Cardiac muscle cell (in vitro differentiated cells and primary cell): ENCODE measurements at regions not wholly inside any gene's neighbourhood (a gene's known extent, or its start where the extent isn't known, plus 50 kb on each side); places are given as distances from the start of the nearest gene placed in this dataset.
A peak's percentile ranks its signal among the peaks of the same experiment; 100 is the strongest.

Experiments used
- DNase-seq, 2 donors: peaks; one replicate each; pipeline versions ENCODE4 v3.0.0 to v3.0.0-alpha.2; 2010 to 2017; ENCODE audit warnings: low read depth in 1 of 2, low spot score in 1 of 2
- H3K27ac ChIP-seq: fragments of 200-600 bp; sonication (generic); 2 replicates; pipeline ENCODE4 v1.5.1; 2016
- H3K27me3 ChIP-seq: fragments of 200-600 bp; sonication (generic); 2 replicates; pipeline ENCODE4 v1.6.0; 2016; ENCODE audit warnings: control low read depth
- H3K36me3 ChIP-seq: fragments of 200-600 bp; sonication (generic); 2 replicates; pipeline ENCODE4 v1.5.1; 2016; ENCODE audit warnings: control low read depth
- H3K4me1 ChIP-seq: fragments of 200-600 bp; sonication (generic); 2 replicates; pipeline ENCODE4 v1.8.1; 2017; ENCODE audit warnings: low read depth, mild to moderate bottlenecking, mixed run types
- H3K4me3 ChIP-seq: fragments of 200-600 bp; sonication (generic); 2 replicates; pipeline ENCODE4 v1.5.1; 2016; ENCODE audit warnings: mild to moderate bottlenecking
- H3K9me3 ChIP-seq: fragments of 200-600 bp; sonication (generic); 2 replicates; pipeline ENCODE4 v1.5.1; 2017; ENCODE audit warnings: low read depth, mild to moderate bottlenecking, control low read depth
- CTCF ChIP-seq: IDR thresholded peaks from 2 replicates; pipeline ENCODE4 v1.5.1; 2012; ENCODE audit warnings: low read depth, mild to moderate bottlenecking, low read length

- Histone ChIP-seq H3K4me3 (no peak overlapping the region), H3K27ac (no peak overlapping the region), H3K36me3 (no peaks in the 10 kb centered on the region), H3K4me1 (peaks cover 28% of the 10 kb centered on the region), H3K9me3 (no peaks in the 10 kb centered on the region), H3K27me3 (no peaks in the 10 kb centered on the region)
- no peak for TF ChIP-seq CTCF
- DNase-seq = peak in 1 of 2 donors; percentile 9
Observed at GRCh38 chr4:14452001-14452400, 550.3 kb upstream of the CPEB2 start.

- Histone ChIP-seq H3K9me3 (no peaks in the 10 kb centered on the region), H3K27ac (no peak overlapping the region), H3K4me3 (no peak overlapping the region), H3K4me1 (peaks cover 28% of the 10 kb centered on the region), H3K27me3 (no peaks in the 10 kb centered on the region), H3K36me3 (no peaks in the 10 kb centered on the region)
- DNase-seq = no peak
- no peak for TF ChIP-seq CTCF
Observed at GRCh38 chr4:14452764-14453163, 549.5 kb upstream of the CPEB2 start.

- no peak for DNase-seq
- no peak for TF ChIP-seq CTCF
- H3K4me1 ChIP-seq = peaks cover 10% of the 10 kb centered on the region
- H3K27me3 ChIP-seq = no peaks in the 10 kb centered on the region
- no peaks in the 10 kb centered on the region for H3K36me3 ChIP-seq
- no peak overlapping the region for H3K4me3 ChIP-seq
- H3K9me3 ChIP-seq = no peaks in the 10 kb centered on the region
- H3K27ac ChIP-seq = no peak overlapping the region
Observed at GRCh38 chr4:14458463-14458862, 543.8 kb upstream of the CPEB2 start.

GRCh38 chr4:14465057-14465456 is 537.2 kb upstream of the CPEB2 start:
- Histone ChIP-seq H3K36me3 (no peaks in the 10 kb centered on the region), H3K4me1 (no peaks in the 10 kb centered on the region), H3K27ac (no peak overlapping the region), H3K9me3 (no peaks in the 10 kb centered on the region), H3K4me3 (no peak overlapping the region), H3K27me3 (no peaks in the 10 kb centered on the region)
- no peak for TF ChIP-seq CTCF
- DNase-seq = no peak

- H3K27ac ChIP-seq = no peak overlapping the region
- H3K4me1 ChIP-seq = no peaks in the 10 kb centered on the region
- no peak for TF ChIP-seq CTCF
- H3K36me3 ChIP-seq = no peaks in the 10 kb centered on the region
- no peak overlapping the region for H3K4me3 ChIP-seq
- no peak for DNase-seq
- H3K9me3 ChIP-seq = no peaks in the 10 kb centered on the region
- H3K27me3 ChIP-seq = no peaks in the 10 kb centered on the region
Observed at GRCh38 chr4:14465507-14465906, 536.8 kb upstream of the CPEB2 start.

- H3K9me3 ChIP-seq = no peaks in the 10 kb centered on the region
- H3K4me1 ChIP-seq = no peaks in the 10 kb centered on the region
- no peak overlapping the region for H3K4me3 ChIP-seq
- H3K36me3 ChIP-seq = no peaks in the 10 kb centered on the region
- no peak for TF ChIP-seq CTCF
- H3K27ac ChIP-seq = no peak overlapping the region
- H3K27me3 ChIP-seq = no peaks in the 10 kb centered on the region
- no peak for DNase-seq
Observed at GRCh38 chr4:14478504-14478903, 523.8 kb upstream of the CPEB2 start.
